Right lung (tissue), 2 donors: ENCODE measurements at regions not wholly inside any gene's neighbourhood (a gene's known extent, or its start where the extent isn't known, plus 50 kb on each side); places are given as distances from the start of the nearest gene placed in this dataset.
"Not testable (repeated sequence)": the region's sequence is repeated elsewhere in the genome, so short reads cannot be mapped to it uniquely, and the experiment has no call there.

Experiments
- DNase-seq, 2 donors: peaks; one replicate each; pipeline ENCODE4 v3.0.0-alpha.2; 2013

GRCh38 chr5:30384171-30384570 lies 809.3 kb upstream of the CDH6 start:
- DNase-seq, result no peak

GRCh38 chr5:30380228-30380627 lies 813.3 kb upstream of the CDH6 start:
- no peak for DNase-seq

GRCh38 chr5:30376848-30377247 lies 816.6 kb upstream of the CDH6 start:
- DNase-seq, result no peak

- no peak for DNase-seq
Observed at GRCh38 chr5:30368064-30368463, 825.4 kb upstream of the CDH6 start.

GRCh38 chr5:30365031-30365430 lies 828.5 kb upstream of the CDH6 start:
- DNase-seq, result not testable (repeated sequence)

- DNase-seq, result no peak
Observed at GRCh38 chr5:30357371-30357770, 836.1 kb upstream of the CDH6 start.

- no peak for DNase-seq
Observed at GRCh38 chr5:30355675-30356074, 837.8 kb upstream of the CDH6 start.

- no peak for DNase-seq
Observed at GRCh38 chr5:30347858-30348257, 845.6 kb upstream of the CDH6 start.

- DNase-seq, result not testable (repeated sequence)
Observed at GRCh38 chr5:30345539-30346345, 847.7 kb upstream of the CDH6 start.

GRCh38 chr5:30343707-30344106 lies 849.8 kb upstream of the CDH6 start:
- DNase-seq, result no peak

GRCh38 chr5:30341466-30341865 lies 852.0 kb upstream of the CDH6 start:
- DNase-seq, result no peak

- no peak for DNase-seq
Observed at GRCh38 chr5:30337084-30337573, 856.4 kb upstream of the CDH6 start.

- no peak for DNase-seq
Observed at GRCh38 chr5:30331534-30331933, 862.0 kb upstream of the CDH6 start.

GRCh38 chr5:30325795-30326194 lies 867.7 kb upstream of the CDH6 start:
- DNase-seq, result no peak

GRCh38 chr5:30324083-30324482 lies 869.4 kb upstream of the CDH6 start:
- no peak for DNase-seq

- DNase-seq, result no peak
Observed at GRCh38 chr5:30287890-30288289, 905.6 kb upstream of the CDH6 start.

GRCh38 chr5:30279237-30279636 lies 914.2 kb upstream of the CDH6 start:
- DNase-seq, result no peak

GRCh38 chr5:30267026-30267425 lies 926.5 kb upstream of the CDH6 start:
- no peak for DNase-seq

- DNase-seq, result no peak
Observed at GRCh38 chr5:30239331-30240022, 954.0 kb upstream of the CDH6 start.

GRCh38 chr5:30237189-30237588 lies 956.3 kb upstream of the CDH6 start:
- no peak for DNase-seq

GRCh38 chr5:30209755-30210154 lies 983.7 kb upstream of the CDH6 start:
- no peak for DNase-seq

- DNase-seq, result no peak
Observed at GRCh38 chr5:30197662-30198061, 995.8 kb upstream of the CDH6 start.

- DNase-seq, result no peak
Observed at GRCh38 chr5:30195036-30195435, 998.5 kb upstream of the CDH6 start.
